Trophoblast cell (in vitro differentiated cells and primary cell): ENCODE measurements at regions not wholly inside any gene's neighbourhood (a gene's known extent, or its start where the extent isn't known, plus 50 kb on each side); places are given as distances from the start of the nearest gene placed in this dataset.
"Not testable (repeated sequence)": the region's sequence is repeated elsewhere in the genome, so short reads cannot be mapped to it uniquely, and the experiment has no call there.

ENCODE experiments used
- DNase-seq, 2 donors: peaks; one replicate each; pipeline ENCODE4 v3.0.0-alpha.2; 2016
- H2AFZ ChIP-seq: 2 replicates; pipeline ENCODE4 v1.6.1; 2013; ENCODE audit warnings: low read length, moderate library complexity, mild to moderate bottlenecking; ENCODE audit not compliant: insufficient read depth, poor library complexity
- H2AK5ac ChIP-seq: 2 replicates; pipeline ENCODE4 v1.6.1; 2013; ENCODE audit warnings: mild to moderate bottlenecking, low read length
- H2BK120ac ChIP-seq: 2 replicates; pipeline ENCODE4 v1.6.1; 2013; ENCODE audit warnings: low read length, mild to moderate bottlenecking, moderate library complexity; ENCODE audit not compliant: insufficient read depth, poor library complexity
- H2BK12ac ChIP-seq: 2 replicates; pipeline ENCODE4 v1.6.1; 2013; ENCODE audit warnings: mild to moderate bottlenecking, low read length, moderate library complexity
- H2BK5ac ChIP-seq: 2 replicates; pipeline ENCODE4 v1.6.1; 2013; ENCODE audit warnings: low read length, low read depth, moderate library complexity, mild to moderate bottlenecking; ENCODE audit not compliant: poor library complexity
- H3K14ac ChIP-seq: 2 replicates; pipeline ENCODE4 v1.6.1; 2013; ENCODE audit warnings: mild to moderate bottlenecking, low read length
- H3K18ac ChIP-seq: 2 replicates; pipeline ENCODE4 v1.6.1; 2013; ENCODE audit warnings: mild to moderate bottlenecking, low read length
- H3K23ac ChIP-seq: 2 replicates; pipeline ENCODE4 v1.6.1; 2013; ENCODE audit warnings: low read length
- H3K27ac ChIP-seq: 2 replicates; pipeline ENCODE4 v1.5.1; 2013; ENCODE audit warnings: low read depth, mild to moderate bottlenecking, inconsistent platforms, low read length, moderate library complexity
- H3K27me3 ChIP-seq: 2 replicates; pipeline ENCODE4 v1.6.1; 2013; ENCODE audit warnings: inconsistent platforms, mild to moderate bottlenecking, low read length, moderate library complexity; ENCODE audit not compliant: insufficient read depth
- H3K36me3 ChIP-seq, 2 experiments: 1 replicate in 1 of 2; 2 replicates in 1 of 2; pipeline ENCODE4 v1.6.1; 2013; ENCODE audit warnings: low read length in 2 of 2, mild to moderate bottlenecking in 2 of 2, moderate library complexity in 1 of 2; ENCODE audit not compliant: insufficient read depth in 2 of 2, control insufficient read depth in 1 of 2
- H3K4ac ChIP-seq: 2 replicates; pipeline ENCODE4 v1.6.1; 2013; ENCODE audit warnings: low read depth, mild to moderate bottlenecking, low read length, moderate library complexity
- H3K4me1 ChIP-seq, 2 experiments: 1 replicate in 1 of 2; 2 replicates in 1 of 2; pipeline ENCODE4 v1.6.1; 2013; ENCODE audit warnings: low read length in 2 of 2, mild to moderate bottlenecking in 2 of 2, moderate library complexity in 1 of 2; ENCODE audit not compliant: insufficient read depth in 2 of 2, control insufficient read depth in 1 of 2
- H3K4me2 ChIP-seq: 2 replicates; pipeline ENCODE4 v1.6.1; 2013; ENCODE audit warnings: inconsistent platforms, mild to moderate bottlenecking, low read length, moderate library complexity
- H3K4me3 ChIP-seq: 2 replicates; pipeline ENCODE4 v1.5.1; 2013; ENCODE audit warnings: mild to moderate bottlenecking, low read depth, low read length, inconsistent platforms
- H3K79me1 ChIP-seq: one replicate; pipeline ENCODE4 v1.6.1; 2013; ENCODE audit warnings: low read length
- H3K79me2 ChIP-seq: 2 replicates; pipeline ENCODE4 v1.6.1; 2013; ENCODE audit warnings: low read length, mild to moderate bottlenecking; ENCODE audit not compliant: control insufficient read depth, insufficient read depth, poor library complexity
- H3K9ac ChIP-seq: 2 replicates; pipeline ENCODE4 v1.6.1; 2013; ENCODE audit warnings: mild to moderate bottlenecking, low read length
- H3K9me3 ChIP-seq: 2 replicates; pipeline ENCODE4 v1.6.1; 2013; ENCODE audit warnings: low read depth, mild to moderate bottlenecking, control low read depth, inconsistent platforms, low read length; ENCODE audit not compliant: insufficient read depth
- H4K12ac ChIP-seq: 2 replicates; pipeline ENCODE4 v1.6.1; 2013; ENCODE audit warnings: low read depth, mild to moderate bottlenecking, low read length, moderate library complexity
- H4K8ac ChIP-seq: 2 replicates; pipeline ENCODE4 v1.6.1; 2013; ENCODE audit warnings: low read depth, mild to moderate bottlenecking, low read length, moderate library complexity
- H4K91ac ChIP-seq: one replicate; pipeline ENCODE4 v1.6.1; 2013; ENCODE audit warnings: low read depth, mild to moderate bottlenecking, low read length, moderate library complexity
- WGBS: extraction: QIAGEN DNeasy Blood & Tissue Kit; methylation state at CpG from one replicate; pipeline ENCODE4 v1.1.7; 2013; ENCODE audit warnings: missing lambda C conversion rate; ENCODE audit not compliant: insufficient read length, insufficient coverage; ENCODE audit errors: extremely low coverage; 5-methylcytosine and 5-hydroxymethylcytosine counted together

DNA sequence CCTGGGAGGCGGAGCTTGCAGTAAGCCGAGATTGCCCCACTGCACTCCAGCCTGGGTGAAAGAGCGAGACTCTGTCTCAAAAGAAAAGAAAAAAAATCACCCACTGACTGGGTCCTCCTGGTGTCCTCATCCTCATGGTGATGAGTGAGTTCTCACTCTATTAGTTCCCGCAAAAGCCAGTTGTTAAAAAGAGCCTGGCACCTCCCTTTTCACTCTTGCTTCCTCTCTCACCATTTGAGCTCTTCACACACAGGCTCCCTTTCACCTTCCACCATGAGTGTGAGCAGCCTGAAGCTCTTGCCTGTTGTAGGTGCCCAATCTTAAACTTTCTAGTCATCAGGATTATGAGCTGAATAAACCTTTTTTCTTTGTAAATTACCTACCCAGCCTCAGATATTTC, 176.4 kb downstream of the SLC38A4 start:
- WGBS: no CpG with 5 or more reads among the region's 4 CpGs

DNA sequence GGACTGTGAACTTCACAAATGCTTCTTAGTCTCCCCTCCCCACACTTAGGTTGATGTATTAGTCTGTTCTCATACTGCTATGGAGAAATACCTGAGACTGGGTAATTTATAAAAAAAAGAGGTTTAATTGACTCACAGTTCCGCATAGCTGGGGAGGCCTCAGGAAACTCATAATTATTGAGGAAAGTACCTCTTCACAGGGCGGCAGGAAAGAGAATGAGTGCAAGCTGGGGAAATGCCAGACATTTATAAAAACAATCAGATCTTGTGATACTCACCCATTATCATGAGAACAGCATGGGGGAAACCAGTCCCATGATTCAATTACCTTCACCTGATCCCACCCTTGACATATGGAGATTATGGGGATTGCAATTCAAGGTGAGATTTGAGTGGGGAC, 178.8 kb downstream of the SLC38A4 start:
- no peak overlapping the region for H4K12ac ChIP-seq

More for the DNA sequence above, 176.4 kb downstream of the SLC38A4 start:
- H3K4me2 ChIP-seq: no peak overlapping the region
- no peaks in the 10 kb centered on the region for H3K79me2 ChIP-seq
- H3K18ac ChIP-seq: no peak overlapping the region
- no peak overlapping the region for H3K14ac ChIP-seq
- H4K91ac ChIP-seq: no peak overlapping the region
- H3K79me1 ChIP-seq: no peaks in the 10 kb centered on the region
- no peak overlapping the region for H2BK120ac ChIP-seq
- no peak overlapping the region for H3K23ac ChIP-seq
- H3K36me3 ChIP-seq: no peaks in the 10 kb centered on the region
- no peak overlapping the region for H3K27ac ChIP-seq
- DNase-seq: no peak
- H3K4ac ChIP-seq: no peak overlapping the region
- H3K4me1 ChIP-seq: peaks cover 0 to 2% of the 10 kb centered on the region in 2 experiments
- no peak overlapping the region for H2AK5ac ChIP-seq
- H3K27me3 ChIP-seq: no peaks in the 10 kb centered on the region
- no peak overlapping the region for H3K4me3 ChIP-seq
- H2BK12ac ChIP-seq: no peak overlapping the region
- H3K9me3 ChIP-seq: peaks cover 3% of the 10 kb centered on the region
- H4K12ac ChIP-seq: no peak overlapping the region
- H2BK5ac ChIP-seq: no peak overlapping the region
- no peak overlapping the region for H2AFZ ChIP-seq
- no peak overlapping the region for H4K8ac ChIP-seq
- no peak overlapping the region for H3K9ac ChIP-seq

GRCh38 chr12:46641649-46642048, 184.1 kb downstream of the SLC38A4 start:
- not testable (repeated sequence) for H2BK12ac ChIP-seq, H3K4me1 ChIP-seq, H3K18ac ChIP-seq, H2AFZ ChIP-seq, H3K9ac ChIP-seq, H3K14ac ChIP-seq, DNase-seq, H3K4me2 ChIP-seq, H4K8ac ChIP-seq, H3K23ac ChIP-seq, H2BK120ac ChIP-seq, H3K79me2 ChIP-seq, H3K27me3 ChIP-seq, H3K9me3 ChIP-seq, H3K4ac ChIP-seq, H3K4me3 ChIP-seq, H3K79me1 ChIP-seq, H4K12ac ChIP-seq, H2AK5ac ChIP-seq, H2BK5ac ChIP-seq, H3K36me3 ChIP-seq, H3K27ac ChIP-seq, H4K91ac ChIP-seq
- no CpG with 5 or more reads among the region's 2 CpGs for WGBS

More for the DNA sequence above, 178.8 kb downstream of the SLC38A4 start:
- H3K36me3 ChIP-seq: no peaks in the 10 kb centered on the region
- H2BK5ac ChIP-seq: no peak overlapping the region
- no peak overlapping the region for H2AFZ ChIP-seq
- no peak overlapping the region for H3K4me3 ChIP-seq
- no peak overlapping the region for H3K23ac ChIP-seq
- peaks cover 3% of the 10 kb centered on the region for H3K9me3 ChIP-seq
- no peak overlapping the region for H4K91ac ChIP-seq
- H4K8ac ChIP-seq: no peak overlapping the region
- no CpG with 5 or more reads among the region's 2 CpGs for WGBS
- H2AK5ac ChIP-seq: no peak overlapping the region
- no peaks in the 10 kb centered on the region for H3K27me3 ChIP-seq
- H3K14ac ChIP-seq: no peak overlapping the region
- H3K27ac ChIP-seq: no peak overlapping the region
- no peaks in the 10 kb centered on the region for H3K4me1 ChIP-seq
- no peak overlapping the region for H2BK12ac ChIP-seq
- no peaks in the 10 kb centered on the region for H3K79me2 ChIP-seq
- H3K4ac ChIP-seq: no peak overlapping the region
- H3K4me2 ChIP-seq: no peak overlapping the region
- H2BK120ac ChIP-seq: no peak overlapping the region
- no peak overlapping the region for H3K18ac ChIP-seq
- no peak overlapping the region for H3K9ac ChIP-seq
- no peaks in the 10 kb centered on the region for H3K79me1 ChIP-seq
- no peak for DNase-seq

DNA sequence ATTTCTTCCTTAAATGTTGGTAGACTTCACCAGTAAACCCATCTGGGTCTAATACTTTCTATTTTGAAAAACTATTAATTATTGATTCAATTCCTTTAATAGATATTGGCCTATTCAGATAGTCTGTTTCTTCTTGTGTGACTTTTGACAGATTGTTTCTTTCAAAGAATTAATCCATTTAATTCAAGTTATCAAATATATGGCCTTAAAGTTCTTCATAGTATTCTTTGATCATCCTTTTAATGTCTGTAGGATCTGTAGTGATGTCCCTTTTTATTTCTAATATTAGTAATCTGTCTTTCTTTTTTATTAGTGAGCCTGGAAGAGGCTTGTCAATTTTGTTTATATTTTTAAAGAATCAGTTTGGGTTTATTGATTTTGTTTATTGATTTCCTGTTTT, 190.0 kb downstream of the SLC38A4 start:
- H4K8ac ChIP-seq: no peak overlapping the region
- H3K79me1 ChIP-seq: no peaks in the 10 kb centered on the region
- H3K9ac ChIP-seq: no peak overlapping the region
- H3K9me3 ChIP-seq: no peaks in the 10 kb centered on the region
- H4K91ac ChIP-seq: no peak overlapping the region
- no peak overlapping the region for H2BK12ac ChIP-seq
- H3K79me2 ChIP-seq: no peaks in the 10 kb centered on the region
- H2BK120ac ChIP-seq: no peak overlapping the region
- H2BK5ac ChIP-seq: no peak overlapping the region
- no peak overlapping the region for H3K18ac ChIP-seq
- no peak overlapping the region for H4K12ac ChIP-seq
- H3K14ac ChIP-seq: no peak overlapping the region
- no peaks in the 10 kb centered on the region for H3K4me1 ChIP-seq
- H3K4ac ChIP-seq: no peak overlapping the region
- no peak overlapping the region for H2AK5ac ChIP-seq
- H3K27me3 ChIP-seq: no peaks in the 10 kb centered on the region
- no peak overlapping the region for H3K4me2 ChIP-seq
- no peak overlapping the region for H3K4me3 ChIP-seq
- no peaks in the 10 kb centered on the region for H3K36me3 ChIP-seq
- no peak overlapping the region for H3K27ac ChIP-seq
- H2AFZ ChIP-seq: no peak overlapping the region
- H3K23ac ChIP-seq: no peak overlapping the region
- DNase-seq: no peak
